H1 (cell line): ENCODE measurements at regions not wholly inside any gene's neighbourhood (a gene's known extent, or its start where the extent isn't known, plus 50 kb on each side); places are given as distances from the start of the nearest gene placed in this dataset.

ENCODE experiments used
- CHD1 ChIP-seq: IDR thresholded peaks from 2 replicates; pipeline ENCODE4 v1.6.1; 2012; ENCODE audit warnings: low read depth, low read length, improper control_type of control experiment
- HDAC6 ChIP-seq: IDR thresholded peaks from one replicate; pipeline ENCODE4 v1.7.1; 2012; ENCODE audit warnings: low read depth, mild to moderate bottlenecking, inconsistent platforms, low read length, moderate library complexity
- KDM1A ChIP-seq: fragments of 200-600, 300-600 bp; sonication (generic); IDR thresholded peaks from 2 replicates; pipeline ENCODE4 v1.7.1; 2016; ENCODE audit warnings: mild to moderate bottlenecking, low read length, borderline replicate concordance
- MAFK ChIP-seq: IDR thresholded peaks from 2 replicates; pipeline ENCODE4 v1.6.1; 2012; ENCODE audit warnings: low read depth, mild to moderate bottlenecking, improper control_type of control experiment, low read length
- POLR2A ChIP-seq, 2 experiments: IDR thresholded peaks; 1 replicate in 1 of 2; 2 replicates in 1 of 2; pipeline ENCODE4 v1.6.1; 2011; ENCODE audit warnings: low read depth in 2 of 2, low read length in 2 of 2, mild to moderate bottlenecking in 2 of 2; ENCODE audit errors: control extremely low read depth in 1 of 2
- SIX5 ChIP-seq: IDR thresholded peaks from 2 replicates; pipeline ENCODE4 v1.6.1; 2011; ENCODE audit warnings: mild to moderate bottlenecking, low read depth, low read length
- TF ChIP-seq, protein P1 (sequence below): fragments of 300-600 bp; sonication (generic); IDR thresholded peaks from 2 replicates; pipeline ENCODE4 v1.7.1; 2012; ENCODE audit warnings: low read length, moderate library complexity, mild to moderate bottlenecking, inconsistent platforms; ENCODE audit not compliant: insufficient replicate concordance

DNA sequence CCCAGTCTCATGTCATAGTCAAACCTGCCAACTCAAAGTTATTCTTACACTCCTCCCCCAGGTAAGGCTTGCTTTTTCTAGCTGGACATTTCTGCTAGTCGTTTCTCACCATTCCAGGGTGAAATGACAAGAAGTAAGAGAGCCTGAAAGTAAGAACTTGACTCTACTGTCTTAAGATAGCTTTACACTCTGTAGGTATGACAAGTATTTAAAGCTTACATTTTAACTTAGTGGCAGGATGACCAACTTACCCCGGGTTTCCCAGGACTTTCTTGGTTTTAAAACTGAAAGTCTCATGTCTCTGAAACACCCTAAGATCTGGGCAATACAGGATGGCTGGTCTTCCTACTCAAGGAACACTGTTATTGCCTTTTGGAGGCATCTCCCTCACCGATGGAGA lies 67.5 kb upstream of the PIK3R1 start (continued):
- TF ChIP-seq, protein P1, sequence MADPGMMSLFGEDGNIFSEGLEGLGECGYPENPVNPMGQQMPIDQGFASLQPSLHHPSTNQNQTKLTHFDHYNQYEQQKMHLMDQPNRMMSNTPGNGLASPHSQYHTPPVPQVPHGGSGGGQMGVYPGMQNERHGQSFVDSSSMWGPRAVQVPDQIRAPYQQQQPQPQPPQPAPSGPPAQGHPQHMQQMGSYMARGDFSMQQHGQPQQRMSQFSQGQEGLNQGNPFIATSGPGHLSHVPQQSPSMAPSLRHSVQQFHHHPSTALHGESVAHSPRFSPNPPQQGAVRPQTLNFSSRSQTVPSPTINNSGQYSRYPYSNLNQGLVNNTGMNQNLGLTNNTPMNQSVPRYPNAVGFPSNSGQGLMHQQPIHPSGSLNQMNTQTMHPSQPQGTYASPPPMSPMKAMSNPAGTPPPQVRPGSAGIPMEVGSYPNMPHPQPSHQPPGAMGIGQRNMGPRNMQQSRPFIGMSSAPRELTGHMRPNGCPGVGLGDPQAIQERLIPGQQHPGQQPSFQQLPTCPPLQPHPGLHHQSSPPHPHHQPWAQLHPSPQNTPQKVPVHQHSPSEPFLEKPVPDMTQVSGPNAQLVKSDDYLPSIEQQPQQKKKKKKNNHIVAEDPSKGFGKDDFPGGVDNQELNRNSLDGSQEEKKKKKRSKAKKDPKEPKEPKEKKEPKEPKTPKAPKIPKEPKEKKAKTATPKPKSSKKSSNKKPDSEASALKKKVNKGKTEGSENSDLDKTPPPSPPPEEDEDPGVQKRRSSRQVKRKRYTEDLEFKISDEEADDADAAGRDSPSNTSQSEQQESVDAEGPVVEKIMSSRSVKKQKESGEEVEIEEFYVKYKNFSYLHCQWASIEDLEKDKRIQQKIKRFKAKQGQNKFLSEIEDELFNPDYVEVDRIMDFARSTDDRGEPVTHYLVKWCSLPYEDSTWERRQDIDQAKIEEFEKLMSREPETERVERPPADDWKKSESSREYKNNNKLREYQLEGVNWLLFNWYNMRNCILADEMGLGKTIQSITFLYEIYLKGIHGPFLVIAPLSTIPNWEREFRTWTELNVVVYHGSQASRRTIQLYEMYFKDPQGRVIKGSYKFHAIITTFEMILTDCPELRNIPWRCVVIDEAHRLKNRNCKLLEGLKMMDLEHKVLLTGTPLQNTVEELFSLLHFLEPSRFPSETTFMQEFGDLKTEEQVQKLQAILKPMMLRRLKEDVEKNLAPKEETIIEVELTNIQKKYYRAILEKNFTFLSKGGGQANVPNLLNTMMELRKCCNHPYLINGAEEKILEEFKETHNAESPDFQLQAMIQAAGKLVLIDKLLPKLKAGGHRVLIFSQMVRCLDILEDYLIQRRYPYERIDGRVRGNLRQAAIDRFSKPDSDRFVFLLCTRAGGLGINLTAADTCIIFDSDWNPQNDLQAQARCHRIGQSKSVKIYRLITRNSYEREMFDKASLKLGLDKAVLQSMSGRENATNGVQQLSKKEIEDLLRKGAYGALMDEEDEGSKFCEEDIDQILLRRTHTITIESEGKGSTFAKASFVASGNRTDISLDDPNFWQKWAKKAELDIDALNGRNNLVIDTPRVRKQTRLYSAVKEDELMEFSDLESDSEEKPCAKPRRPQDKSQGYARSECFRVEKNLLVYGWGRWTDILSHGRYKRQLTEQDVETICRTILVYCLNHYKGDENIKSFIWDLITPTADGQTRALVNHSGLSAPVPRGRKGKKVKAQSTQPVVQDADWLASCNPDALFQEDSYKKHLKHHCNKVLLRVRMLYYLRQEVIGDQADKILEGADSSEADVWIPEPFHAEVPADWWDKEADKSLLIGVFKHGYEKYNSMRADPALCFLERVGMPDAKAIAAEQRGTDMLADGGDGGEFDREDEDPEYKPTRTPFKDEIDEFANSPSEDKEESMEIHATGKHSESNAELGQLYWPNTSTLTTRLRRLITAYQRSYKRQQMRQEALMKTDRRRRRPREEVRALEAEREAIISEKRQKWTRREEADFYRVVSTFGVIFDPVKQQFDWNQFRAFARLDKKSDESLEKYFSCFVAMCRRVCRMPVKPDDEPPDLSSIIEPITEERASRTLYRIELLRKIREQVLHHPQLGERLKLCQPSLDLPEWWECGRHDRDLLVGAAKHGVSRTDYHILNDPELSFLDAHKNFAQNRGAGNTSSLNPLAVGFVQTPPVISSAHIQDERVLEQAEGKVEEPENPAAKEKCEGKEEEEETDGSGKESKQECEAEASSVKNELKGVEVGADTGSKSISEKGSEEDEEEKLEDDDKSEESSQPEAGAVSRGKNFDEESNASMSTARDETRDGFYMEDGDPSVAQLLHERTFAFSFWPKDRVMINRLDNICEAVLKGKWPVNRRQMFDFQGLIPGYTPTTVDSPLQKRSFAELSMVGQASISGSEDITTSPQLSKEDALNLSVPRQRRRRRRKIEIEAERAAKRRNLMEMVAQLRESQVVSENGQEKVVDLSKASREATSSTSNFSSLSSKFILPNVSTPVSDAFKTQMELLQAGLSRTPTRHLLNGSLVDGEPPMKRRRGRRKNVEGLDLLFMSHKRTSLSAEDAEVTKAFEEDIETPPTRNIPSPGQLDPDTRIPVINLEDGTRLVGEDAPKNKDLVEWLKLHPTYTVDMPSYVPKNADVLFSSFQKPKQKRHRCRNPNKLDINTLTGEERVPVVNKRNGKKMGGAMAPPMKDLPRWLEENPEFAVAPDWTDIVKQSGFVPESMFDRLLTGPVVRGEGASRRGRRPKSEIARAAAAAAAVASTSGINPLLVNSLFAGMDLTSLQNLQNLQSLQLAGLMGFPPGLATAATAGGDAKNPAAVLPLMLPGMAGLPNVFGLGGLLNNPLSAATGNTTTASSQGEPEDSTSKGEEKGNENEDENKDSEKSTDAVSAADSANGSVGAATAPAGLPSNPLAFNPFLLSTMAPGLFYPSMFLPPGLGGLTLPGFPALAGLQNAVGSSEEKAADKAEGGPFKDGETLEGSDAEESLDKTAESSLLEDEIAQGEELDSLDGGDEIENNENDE = no peak
- TF ChIP-seq POLR2A (IDR thresholded peaks at IDR 0.05; ENCODE audit: control extremely low read depth in 1 of 2, low read depth in 2 of 2, low read length in 2 of 2) (no peak), CHD1 (no peak), KDM1A (no peak), MAFK (no peak), HDAC6 (no peak), SIX5 (no peak)
